GM23248 (cell line): ENCODE measurements at regions not wholly inside any gene's neighbourhood (a gene's known extent, or its start where the extent isn't known, plus 50 kb on each side); places are given as distances from the start of the nearest gene placed in this dataset.

ENCODE experiments used
- EZH2 ChIP-seq: fragments of 200-600 bp; sonication (generic); IDR thresholded peaks from 2 replicates; pipeline ENCODE4 v1.6.1; 2018; ENCODE audit warnings: antibody characterized with exemption, mild to moderate bottlenecking; ENCODE audit not compliant: insufficient read depth, poor library complexity, severe bottlenecking
- EZH2phosphoT487 ChIP-seq: fragments of 200-600 bp; sonication (generic); IDR thresholded peaks from 2 replicates; pipeline ENCODE4 v1.6.1; 2018; ENCODE audit warnings: antibody characterized with exemption, moderate library complexity, mild to moderate bottlenecking, low read depth; ENCODE audit not compliant: insufficient read depth

GRCh38 chr10:79005126-79005810, 63.5 kb upstream of the ZMIZ1 start:
- no peak for TF ChIP-seq EZH2phosphoT487
- TF ChIP-seq EZH2, result no peak
